ENCODE measurements at regions not wholly inside any gene's neighbourhood (a gene's known extent, or its start where the extent isn't known, plus 50 kb on each side); places are given as distances from the start of the nearest gene placed in this dataset.
"Not testable (repeated sequence)": the region's sequence is repeated elsewhere in the genome, so short reads cannot be mapped to it uniquely, and the experiment has no call there.

DNA sequence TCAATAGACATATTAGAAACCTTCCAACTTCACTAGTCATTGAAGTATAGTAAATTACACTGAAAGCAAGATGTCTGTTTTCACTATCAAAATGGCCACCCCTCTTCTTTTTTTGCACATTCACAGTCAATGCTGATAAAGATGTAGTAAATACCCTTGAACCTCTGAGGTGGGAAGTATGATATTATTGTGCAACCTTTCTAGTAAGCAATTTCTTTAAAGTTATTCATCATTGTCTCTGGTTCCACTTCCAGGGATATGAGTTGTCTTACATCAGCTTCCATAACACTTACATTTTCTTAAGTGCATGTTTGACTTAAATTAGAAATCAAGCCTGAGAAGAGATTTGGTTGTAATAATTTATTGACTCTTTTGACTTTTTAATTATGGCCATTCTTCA is 453.9 kb upstream of the MGAT4C start:
- DNase-seq (ENCODE audit: low read depth in 2 of 2), result no peak

GRCh38 chr12:86709017-86709416 is 452.8 kb upstream of the MGAT4C start:
- DNase-seq (ENCODE audit: low read depth in 2 of 2), result not testable (repeated sequence)

GRCh38 chr12:86698641-86698980 is 442.4 kb upstream of the MGAT4C start:
- DNase-seq (ENCODE audit: low read depth in 2 of 2), result no peak

GRCh38 chr12:86697916-86698640 is 441.9 kb upstream of the MGAT4C start:
- DNase-seq (ENCODE audit: low read depth in 2 of 2), result no peak

- DNase-seq (ENCODE audit: low read depth in 2 of 2), result no peak
These were observed 427.5 kb upstream of the MGAT4C start for GRCh38 chr12:86683568-86684304.

GRCh38 chr12:86681060-86681459 is 424.9 kb upstream of the MGAT4C start:
- no peak for DNase-seq (ENCODE audit: low read depth in 2 of 2)

- no peak for DNase-seq (ENCODE audit: low read depth in 2 of 2)
These were observed 419.0 kb upstream of the MGAT4C start for GRCh38 chr12:86675197-86675596.

DNA sequence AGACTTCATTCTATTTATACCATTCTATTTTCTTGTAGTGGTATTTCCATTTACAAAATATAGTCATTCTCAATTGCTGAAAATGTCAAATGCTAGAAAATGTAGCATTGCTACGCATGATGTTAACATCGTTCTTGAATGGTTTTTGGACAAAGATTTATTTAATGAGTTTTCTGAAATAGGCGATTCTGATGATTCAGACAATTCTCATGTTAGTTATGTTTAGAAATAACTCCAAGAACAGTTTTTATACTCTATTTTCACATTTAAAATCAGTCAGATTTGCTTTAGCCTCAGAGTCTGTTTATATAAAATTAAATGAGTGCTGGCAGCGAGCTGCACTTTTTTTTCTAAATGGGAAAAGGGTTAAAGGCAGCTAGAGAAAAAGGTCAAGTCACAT is 414.8 kb upstream of the MGAT4C start:
- no peak for DNase-seq (ENCODE audit: low read depth in 2 of 2)

GRCh38 chr12:86669010-86669409 is 412.8 kb upstream of the MGAT4C start:
- DNase-seq (ENCODE audit: low read depth in 2 of 2), result no peak

GRCh38 chr12:86666316-86666715 is 410.1 kb upstream of the MGAT4C start:
- no peak for DNase-seq (ENCODE audit: low read depth in 2 of 2)

GRCh38 chr12:86663716-86664115 is 407.5 kb upstream of the MGAT4C start:
- DNase-seq (ENCODE audit: low read depth in 2 of 2), result no peak

- DNase-seq (ENCODE audit: low read depth in 2 of 2), result no peak
These were observed 407.0 kb upstream of the MGAT4C start for GRCh38 chr12:86663173-86663572.

GRCh38 chr12:86662464-86662863 is 406.3 kb upstream of the MGAT4C start:
- no peak for DNase-seq (ENCODE audit: low read depth in 2 of 2)

GRCh38 chr12:86660488-86661147 is 404.4 kb upstream of the MGAT4C start:
- peak in 1 of 2 donors; percentile 71 for DNase-seq (ENCODE audit: low read depth in 2 of 2)

GRCh38 chr12:86659985-86660384 is 403.8 kb upstream of the MGAT4C start:
- DNase-seq (ENCODE audit: low read depth in 2 of 2), result no peak

GRCh38 chr12:86658303-86658702 is 402.1 kb upstream of the MGAT4C start:
- DNase-seq (ENCODE audit: low read depth in 2 of 2), result no peak

DNA sequence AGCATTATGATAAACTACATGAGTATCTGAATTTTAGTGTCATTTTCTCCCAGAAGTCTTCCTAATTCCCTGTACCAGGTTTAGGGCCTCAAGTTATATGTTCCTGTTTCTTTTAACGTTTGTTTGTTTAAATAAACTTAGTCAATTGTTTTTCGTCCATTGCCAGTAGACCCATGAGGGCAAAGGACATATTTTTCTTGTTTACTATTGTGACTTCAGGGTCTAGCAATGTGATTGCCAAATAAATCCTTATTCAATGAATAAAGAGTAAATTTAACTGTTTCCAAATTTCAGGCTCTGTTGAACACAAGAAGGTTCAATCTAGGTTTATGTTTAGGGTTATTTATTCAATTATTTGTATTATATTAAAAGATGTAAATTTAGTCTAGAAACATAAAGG is 391.6 kb upstream of the MGAT4C start:
- DNase-seq (ENCODE audit: low read depth in 2 of 2), result no peak

DNA sequence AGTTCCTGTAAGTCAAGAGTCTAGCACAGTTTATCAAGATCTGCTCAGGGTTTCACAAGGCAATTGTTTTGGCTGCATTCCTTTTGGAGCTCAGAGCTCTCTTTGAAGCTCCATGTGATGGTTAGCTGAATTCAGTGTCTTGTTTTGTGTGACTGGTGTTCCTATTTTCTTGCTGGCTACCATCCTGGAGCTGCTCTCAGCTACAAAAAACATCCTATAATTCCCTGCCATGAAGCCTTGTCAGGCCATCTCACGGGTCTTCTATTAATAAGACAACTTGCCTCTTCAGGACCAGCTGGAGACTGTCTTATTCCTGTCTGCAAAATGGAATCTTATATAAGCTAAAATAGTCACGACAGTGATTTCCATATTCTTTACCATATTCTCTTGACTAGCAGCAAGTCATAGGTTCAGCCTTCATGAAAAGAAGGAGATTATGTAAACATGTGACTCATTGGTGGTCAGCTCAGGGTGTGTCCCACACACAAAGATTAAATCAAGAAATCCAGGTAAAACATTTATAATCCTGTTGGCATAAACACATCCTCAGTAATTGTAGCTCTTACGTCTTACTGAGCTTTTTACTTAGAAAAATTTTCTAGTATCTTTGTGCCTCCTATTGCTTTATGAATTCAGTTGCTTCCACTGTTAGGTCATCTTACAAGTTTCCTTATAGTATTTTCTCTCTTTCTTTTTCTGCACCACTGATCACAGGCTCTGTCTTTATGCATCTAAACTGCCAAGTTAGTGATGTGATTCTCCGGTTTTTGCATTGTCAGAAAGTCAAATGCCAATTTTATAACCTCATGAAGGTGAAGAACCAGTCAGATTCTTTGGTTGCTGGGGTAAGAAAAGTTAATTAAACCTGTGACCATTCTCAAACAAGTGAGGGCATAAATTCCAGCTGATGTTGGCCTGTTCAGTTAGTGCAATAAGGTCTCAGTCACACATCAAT is 378.5 kb upstream of the MGAT4C start:
- DNase-seq (ENCODE audit: low read depth in 2 of 2), result no peak

DNA sequence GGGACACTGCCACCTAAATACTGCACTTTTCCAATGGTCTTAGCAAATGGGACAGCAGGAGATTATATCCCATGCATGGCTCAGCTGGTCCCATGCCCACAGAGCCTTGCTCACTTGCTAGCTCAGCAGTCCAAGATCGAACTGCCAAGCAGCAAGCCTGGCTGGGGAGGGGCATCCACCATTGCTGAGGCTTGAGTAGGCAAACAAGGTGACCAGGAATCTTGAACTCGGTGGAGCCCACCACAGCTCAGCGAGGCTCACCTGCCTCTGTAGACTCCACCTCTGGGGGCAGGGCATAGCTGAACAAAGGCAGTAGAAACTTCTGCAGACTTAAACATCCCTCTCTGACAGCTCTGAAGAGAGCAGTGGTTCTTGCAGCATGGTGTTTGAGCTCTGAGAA is 370.8 kb upstream of the MGAT4C start:
- no peak for DNase-seq (ENCODE audit: low read depth in 2 of 2)

GRCh38 chr12:86623267-86623666 is 367.1 kb upstream of the MGAT4C start:
- DNase-seq (ENCODE audit: low read depth in 2 of 2), result no peak

DNA sequence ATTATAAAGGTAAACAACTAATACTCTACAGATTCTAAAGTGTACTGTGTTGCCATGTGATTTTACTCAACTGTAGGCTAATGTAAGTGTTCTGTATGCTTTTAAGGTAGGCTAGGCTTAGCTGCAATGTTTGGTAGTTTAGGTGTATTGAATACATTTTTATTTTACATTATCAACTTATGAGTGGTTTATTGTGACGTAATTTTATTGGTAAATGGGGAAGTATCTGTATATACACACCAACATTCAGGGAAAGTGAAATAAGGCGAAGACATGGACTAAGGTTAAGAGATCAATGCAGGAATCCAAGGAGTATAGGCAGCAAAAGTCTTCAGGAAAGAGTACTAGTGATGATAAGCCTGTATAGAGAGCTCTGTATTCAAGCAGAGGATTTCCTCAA is 365.8 kb upstream of the MGAT4C start:
- no peak for DNase-seq (ENCODE audit: low read depth in 2 of 2)

DNA sequence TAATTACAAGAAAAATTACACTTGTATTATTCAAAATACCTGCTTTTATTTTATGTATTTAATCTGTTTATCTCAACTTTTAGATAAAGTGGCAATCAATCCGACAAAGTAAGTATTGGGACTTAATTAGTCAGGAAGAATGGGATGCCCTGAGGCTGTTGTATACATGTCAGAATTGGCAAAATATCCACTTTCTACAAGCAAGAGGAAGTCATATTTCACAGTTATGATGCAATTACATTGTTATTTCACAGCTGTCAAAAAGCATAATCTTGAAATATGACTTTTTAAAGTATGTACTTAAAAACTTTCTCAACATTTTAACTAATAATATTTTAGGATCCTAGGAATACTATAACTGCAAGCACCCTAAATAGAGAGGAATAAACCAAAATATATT is 357.1 kb upstream of the MGAT4C start:
- DNase-seq (ENCODE audit: low read depth in 2 of 2), result peak in 1 of 2 donors; percentile 19

Data from dermis microvascular lymphatic vessel endothelial cell (primary cell).